Stimulated activated CD8-positive, alpha-beta memory T cell treated with anti-CD3 and anti-CD28 coated beads, Interleukin-2, amount 100 ng/mL, for 48 hours (primary cell): ENCODE measurements at regions not wholly inside any gene's neighbourhood (a gene's known extent, or its start where the extent isn't known, plus 50 kb on each side); places are given as distances from the start of the nearest gene placed in this dataset.

Source experiments
- DNase-seq, 2 donors: peaks; one replicate each; pipeline ENCODE4 v3.0.0-alpha.2; 2020; ENCODE audit warnings: low read depth in 2 of 2

DNA sequence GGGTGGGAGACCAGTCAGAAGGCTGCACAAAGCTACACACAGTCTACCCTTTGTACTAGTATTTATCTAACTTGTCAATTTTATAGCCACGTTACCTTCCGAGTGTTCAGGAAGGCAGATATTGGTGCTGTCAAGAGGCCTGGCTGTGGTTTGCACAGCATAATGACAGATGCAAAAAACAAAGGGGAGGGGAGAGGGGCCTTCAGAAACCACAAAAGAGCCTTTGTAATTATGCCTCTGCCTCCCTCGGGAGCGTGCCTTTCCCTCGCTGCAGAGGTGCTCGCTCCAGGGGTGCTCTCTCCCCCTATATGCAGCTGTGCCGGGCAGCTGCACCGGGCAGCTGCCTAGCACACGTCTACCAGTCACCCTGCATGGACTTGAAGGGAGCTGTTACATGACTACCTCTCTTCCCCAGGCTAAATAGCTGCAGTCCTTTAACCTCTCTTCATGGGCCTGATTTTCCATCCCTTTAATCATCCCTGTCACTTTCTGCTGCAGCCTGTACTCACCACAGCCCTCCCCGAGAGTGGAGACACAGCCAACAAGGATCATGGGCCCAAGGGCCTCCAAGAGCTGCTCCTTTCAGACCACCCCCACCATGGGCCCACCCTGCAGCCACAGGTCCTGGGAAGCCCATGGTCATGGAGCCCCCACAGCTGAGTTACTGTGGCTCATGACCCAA, 168.4 kb upstream of the PKDCC start:
- DNase-seq: no peak

DNA sequence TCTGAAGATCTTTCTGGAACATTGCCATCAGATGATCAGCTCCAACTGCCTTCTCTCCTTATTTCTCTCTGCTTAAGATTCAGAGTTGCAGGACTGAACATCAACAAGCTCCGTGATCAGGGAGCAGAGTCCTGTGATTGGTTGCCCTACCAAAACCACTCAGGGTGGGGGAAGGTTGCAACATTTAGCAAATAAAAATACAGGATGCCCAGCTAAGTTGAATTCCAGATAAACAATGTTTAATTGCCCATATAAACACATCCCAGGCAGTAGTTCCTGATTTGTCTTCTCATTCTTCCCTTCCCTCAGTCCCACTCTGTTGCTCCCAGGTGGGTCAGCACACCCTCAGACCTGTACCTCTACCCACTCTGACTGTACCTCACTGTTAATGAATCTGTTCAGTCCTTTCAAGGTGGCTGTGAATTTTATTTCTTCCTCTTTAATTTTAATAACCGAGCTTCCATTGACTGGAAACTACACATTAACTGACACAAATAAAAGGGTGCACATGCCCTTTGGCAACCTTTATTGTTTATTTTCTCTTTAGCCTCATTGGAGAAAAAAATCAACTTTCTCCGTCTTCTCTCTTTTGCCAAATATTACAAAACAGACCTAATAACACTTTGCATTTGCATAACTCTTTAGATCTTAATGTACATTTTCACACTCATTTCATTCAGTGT, 167.1 kb upstream of the PKDCC start:
- no peak for DNase-seq

DNA sequence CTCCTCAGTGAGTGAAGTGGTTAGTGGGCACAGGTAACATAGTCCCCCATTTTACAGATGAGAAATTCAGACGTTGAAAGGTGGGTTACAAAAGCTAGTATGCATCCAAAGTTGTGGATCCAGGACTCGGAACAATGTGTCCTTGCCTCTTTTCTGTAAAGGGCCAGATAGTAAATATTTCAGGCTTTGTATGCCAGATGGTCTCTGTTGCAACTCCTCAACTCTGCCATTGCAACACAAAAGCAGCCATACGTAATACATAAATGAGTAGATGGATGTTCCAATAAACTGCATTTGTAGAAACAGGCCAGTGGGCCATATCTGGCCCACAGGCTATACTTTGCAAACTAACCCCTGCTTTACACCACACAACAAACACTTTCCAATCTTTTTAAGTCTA, 166.6 kb upstream of the PKDCC start:
- no peak for DNase-seq

DNA sequence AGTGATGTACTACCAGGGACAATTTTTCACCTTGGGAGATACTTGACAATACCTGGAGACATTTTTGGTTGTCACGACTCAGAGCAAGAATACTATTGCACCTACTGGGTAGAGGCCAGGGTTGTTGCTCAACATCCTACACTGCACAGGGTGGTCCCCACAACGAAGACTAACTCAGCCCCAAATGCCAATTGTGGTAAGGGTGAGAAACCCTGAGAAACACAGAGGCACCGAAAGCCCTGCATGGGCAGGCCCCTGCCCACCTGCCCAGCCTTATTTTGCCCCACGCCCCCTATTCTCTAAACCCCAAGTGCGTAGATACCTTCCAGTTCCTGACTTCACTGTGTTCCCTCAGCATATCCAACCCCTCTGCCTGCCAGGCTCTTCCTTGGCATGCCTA, 163.1 kb upstream of the PKDCC start:
- DNase-seq: no peak

DNA sequence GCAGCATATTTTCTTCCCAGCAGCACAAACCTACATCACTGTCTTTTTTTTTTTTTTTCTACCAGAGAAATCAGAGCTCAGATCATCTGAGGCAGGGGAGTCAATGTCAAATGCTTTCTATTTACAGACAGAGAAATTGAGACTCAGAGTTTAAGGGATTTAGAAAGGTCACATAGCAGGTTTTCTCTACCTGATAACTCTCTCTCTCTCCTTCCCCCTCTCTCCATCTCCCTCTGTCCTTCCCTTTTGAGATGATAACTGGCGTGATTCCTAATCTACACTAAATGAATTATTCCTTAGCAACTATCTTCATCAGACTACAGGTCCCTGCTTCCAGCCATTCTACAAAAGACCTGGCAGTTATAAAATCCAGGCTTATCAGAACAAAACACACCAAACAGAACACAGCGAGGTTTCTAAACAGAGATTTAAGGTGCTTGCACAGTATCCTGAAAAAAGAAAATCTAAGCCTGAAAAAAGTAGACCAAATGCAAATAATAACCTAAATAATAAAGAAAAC, 161.6 kb upstream of the PKDCC start:
- DNase-seq: no peak

DNA sequence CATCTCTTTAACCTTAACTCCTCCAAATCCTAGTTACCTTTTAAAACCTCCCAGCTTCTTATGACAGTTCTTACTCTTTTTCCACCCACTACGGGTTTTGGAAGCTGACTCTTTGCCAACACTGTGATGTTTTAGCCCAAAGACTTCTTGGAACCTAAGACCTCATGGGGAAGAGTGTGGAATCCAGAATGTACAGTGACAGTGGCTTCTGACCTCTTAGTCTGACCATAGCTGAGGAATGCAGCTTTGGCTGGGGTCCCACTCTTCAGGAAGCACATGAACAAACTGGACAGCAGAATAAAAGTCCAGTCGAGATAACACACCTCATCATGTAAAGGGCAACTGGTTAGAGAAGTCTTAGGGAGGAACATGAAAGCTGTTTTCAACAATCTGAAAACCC, 161.1 kb upstream of the PKDCC start:
- no peak for DNase-seq

DNA sequence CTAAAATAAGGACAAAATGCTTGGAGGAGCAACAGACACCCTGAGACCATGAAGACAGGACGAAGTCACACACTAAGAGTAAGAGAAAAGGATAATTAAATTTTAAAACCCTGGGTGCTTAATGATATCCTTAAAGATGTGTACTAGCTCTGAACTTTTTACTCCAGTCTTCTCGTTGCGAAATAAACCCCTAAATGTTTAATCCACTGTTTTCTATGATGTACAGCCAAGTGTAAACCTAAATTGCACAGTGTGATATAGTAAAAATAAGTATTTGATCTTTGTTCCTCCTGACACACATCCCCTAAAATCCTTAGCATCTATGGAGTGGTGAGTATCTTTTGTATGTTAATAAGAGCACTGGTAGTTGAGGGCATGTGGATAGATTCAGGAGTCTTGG, 157.5 kb upstream of the PKDCC start:
- DNase-seq: no peak

DNA sequence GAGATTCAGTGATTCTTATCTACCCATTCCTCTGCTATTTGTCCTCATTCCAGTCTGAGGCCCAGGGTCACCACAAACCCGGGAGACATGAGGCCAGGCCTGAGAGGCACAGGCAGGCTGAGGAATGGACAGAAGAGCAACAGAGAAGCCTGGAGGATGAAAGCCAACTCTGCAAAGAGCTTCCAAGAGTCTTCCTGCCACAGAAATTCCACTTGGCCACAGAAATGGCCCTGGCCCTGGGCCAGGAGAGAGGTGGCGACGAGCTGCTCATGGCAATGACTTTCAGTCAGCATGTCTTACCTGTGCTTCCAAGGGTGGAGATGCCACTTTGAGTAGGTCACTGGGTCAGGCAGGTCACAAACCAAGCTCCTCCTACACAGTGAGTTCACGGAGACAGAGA, 155.3 kb upstream of the PKDCC start:
- DNase-seq: no peak

DNA sequence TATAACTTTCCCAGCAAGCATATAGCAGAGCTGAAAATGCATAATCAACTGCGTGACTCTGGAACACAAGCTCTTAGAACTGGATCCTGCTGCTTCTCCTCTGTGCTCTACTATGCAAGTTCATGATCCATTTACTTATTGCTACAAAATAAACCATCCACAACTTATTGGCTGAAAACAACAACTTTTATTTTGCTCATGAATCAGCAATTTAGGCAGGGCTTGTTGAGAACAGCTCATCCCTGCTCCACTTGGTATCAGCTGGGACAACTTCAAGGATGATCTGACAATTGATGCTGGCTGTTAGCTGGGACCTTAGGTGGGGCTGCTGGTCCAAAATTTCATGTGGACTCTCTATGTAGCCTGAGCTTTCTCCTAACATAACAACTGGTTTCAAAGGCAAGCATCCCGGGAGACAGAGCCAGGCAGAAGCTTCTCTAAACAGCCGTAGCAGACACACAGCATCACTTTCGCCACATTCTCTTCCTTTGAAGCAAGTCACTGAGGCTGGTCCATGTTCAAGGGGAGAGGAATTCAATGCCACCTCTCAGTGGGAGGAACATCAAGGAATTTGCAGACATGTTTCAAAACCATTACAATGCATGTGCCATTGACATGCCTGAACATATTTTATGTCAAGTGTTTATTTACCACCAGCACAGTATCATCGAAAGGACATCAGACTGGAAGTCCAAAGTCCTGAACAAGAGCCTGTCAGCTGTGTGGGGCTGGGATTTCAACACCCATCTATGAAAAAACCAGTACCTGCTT, 153.1 kb upstream of the PKDCC start:
- no peak for DNase-seq

DNA sequence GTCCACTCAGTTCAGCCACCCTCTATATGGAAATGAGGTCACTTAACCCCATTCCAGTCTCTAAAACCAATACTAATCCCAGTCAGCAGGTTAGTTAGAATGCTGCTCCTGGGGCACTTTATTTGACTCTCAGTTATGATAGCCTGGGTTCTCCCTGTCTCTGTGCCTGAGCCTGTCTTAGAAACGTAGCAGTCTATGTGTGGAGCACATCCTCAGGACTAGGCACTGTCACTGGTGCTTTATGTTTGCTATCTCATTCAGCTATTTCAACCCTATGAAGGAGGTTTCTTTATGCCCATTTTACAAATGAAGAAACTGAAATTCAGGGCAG, 152.5 kb upstream of the PKDCC start:
- DNase-seq: no peak

DNA sequence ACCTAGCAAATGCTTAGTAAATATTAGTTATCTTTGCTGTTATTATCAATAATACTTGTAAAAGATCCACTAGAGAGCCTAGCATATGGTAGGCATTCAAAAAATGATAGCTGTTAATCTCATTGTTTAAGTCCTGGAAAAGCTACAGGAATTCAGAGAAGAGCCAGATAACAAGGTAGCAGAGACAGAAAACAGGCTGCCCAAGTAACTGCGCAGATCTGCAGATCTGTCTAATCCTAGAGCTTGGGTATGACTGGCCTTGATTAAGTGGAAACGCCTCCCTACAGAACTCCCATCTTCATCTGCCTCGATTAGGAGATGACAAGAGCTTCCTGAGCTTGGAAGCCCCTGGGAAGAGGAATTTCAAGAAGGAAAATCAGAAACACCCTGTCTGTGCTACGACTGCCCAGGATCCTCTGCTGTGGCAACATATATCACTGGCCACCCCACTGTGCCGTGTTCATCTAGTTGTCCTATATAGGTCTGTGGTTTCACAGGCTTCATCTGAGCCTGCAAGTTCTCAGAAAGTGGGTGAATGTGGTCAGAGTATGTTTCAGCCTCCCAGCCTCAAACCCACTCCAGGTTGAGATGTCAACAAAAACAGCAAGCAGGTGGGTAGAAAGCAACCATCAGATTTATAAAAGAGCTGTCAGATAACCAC, 151.5 kb upstream of the PKDCC start:
- no peak for DNase-seq

DNA sequence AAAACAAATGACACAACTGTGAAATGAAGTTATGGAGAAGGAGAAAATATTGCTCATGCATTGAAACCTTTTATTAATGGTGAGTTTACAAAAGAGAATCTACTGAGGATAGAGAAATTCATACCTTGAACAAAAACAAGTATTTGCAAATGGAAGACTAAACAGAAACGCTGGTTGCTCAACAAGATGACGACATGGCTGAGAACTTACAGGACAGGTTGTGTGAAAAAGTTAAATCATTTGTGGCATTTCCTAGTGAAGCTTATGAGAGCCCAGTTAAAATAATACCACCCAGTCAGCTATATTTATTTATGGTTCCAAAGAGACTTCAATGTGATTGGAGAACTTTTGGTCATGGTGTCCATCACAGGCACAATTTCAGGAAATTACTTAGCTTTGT, 148.6 kb upstream of the PKDCC start:
- no peak for DNase-seq

DNA sequence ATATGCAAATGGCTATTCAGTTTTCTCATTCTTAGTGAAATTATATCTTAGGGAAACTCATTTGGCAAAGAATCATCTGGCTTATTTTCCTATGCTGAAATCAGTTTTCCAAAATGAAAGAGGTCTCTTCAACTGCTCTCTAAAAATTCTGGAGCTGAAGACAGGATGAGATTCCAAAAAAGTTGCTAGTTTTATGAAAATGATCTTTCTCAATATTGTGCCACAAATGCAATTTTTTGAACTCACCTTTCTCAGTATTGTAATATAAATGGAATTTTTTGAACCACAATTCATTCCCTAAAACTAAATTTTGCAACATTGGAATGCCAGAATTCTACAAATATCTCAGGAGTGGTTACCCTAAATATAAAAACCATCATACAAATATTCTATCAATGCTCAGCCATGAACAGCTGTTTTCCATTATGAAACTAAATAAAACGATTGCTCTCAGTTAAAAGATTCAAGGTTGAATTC, 147.7 kb upstream of the PKDCC start:
- DNase-seq: no peak

DNA sequence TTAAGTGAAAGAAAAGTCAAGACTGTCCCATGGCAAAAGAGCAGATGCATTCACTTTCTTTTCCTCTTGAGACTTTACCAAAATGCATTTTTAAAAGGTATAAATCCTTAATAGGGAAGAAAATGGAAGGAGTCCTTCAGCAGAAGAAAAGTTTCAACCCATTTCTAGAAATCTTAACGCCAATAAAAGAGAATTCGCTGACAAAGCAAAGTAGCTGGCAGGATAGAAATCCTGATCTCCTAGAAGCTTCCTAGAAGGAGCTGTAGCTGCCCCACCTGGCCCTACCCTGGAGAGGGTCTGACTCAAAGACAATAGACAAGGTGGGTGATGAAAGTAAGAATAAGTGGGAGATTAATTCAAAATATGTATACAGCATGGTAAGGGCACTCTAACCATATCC, 144.9 kb upstream of the PKDCC start:
- DNase-seq: no peak

DNA sequence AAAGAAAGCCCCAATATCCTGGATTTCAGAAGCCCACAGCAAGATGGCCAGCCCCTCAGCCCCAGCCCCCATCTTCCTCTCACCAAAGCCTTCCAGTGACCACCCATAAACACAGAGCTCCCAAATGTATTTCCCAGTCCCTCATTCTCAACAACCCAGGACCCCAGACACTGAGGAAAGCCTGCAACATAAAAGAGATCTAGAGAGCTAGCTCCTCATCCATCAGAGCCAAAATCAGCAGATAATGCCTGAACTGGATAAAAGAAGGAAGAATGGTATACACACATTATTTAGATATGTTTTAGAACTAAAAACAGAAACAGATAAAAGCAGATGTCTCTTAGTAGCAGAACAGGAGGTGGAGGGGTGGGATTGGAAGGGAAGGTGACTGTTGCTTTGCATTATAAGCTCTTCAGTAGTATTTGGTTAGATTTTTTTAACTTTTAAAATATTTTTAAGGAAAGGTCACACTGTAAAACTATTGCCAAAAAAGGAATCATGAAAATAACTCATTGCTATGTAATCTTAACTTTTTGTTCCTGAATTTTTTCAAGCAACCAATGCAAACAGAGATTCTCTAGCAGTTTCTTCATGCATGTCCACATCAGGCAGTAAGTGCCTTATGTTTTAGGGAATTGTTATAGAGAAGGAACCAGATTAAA, 144.2 kb upstream of the PKDCC start:
- DNase-seq: no peak

DNA sequence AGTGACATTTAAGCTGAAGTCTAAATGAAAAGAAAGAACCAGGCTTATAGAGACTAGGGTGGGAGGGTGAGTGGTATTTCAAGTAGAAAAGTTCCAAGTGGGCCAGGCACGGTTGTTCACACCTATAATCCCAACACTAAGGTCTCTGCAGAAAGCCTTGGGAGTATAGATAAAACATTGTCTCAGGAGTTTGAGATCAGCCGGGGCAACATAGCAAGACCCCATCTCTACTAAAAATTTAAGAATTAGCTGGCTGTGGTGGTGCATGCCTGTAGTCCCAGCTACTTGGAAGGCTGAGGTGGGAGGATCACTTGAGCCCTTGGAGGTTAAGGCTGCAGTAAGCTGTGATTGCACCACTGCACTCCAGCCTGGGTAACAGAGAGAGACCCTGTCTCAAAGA, 143.4 kb upstream of the PKDCC start:
- DNase-seq: no peak

DNA sequence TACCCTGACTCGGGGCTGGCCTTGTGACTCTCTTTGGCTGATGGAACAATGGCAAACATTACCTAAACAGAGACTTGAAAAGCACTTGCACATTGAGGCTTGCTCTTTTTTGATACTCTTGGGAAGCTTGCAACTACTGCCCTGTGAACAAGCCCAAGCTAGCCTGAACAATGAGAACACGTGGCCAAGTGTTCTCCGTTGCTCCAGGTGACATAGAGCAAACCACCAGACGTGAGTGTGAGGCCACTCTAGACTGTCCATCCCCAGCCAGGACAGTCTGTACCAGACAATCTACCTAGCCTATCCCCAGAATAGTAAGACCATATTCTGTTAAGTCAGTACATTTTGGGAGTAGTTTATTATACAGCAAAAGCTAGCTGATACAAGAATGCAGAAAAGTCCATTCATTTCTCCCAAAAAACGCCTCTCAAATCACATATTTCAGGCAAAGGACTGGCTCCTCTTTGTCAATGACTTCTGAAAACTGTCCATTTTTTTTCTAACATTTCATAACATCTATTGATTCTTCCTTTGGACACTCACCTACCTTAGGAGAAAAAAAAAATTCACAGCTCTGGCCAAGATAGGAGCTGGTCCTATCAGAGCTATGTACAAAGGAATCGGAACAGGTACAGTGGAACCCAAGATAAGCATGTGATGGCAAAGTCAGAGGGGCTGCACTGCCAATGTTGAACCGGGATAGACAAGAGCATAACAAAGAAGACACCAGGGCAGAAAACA, 142.1 kb upstream of the PKDCC start:
- no peak for DNase-seq

DNA sequence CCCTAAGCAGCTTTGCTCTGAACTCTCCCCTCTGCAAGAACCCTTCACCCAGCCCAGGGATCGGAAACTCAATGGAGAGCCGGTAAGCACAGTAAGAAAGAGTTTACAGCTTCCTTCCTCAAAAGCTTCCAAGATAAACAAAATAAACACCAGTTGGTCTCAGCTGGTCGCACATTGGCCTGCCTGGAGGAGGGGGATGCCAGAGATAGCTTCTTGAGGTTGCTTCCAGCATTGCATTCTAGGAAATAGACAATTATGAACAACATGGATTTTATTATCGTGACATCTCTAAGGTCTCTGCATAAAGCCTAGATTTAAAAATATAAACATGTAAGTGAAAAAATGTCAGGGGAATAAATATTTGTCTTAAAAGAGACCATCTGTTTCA, 141.5 kb upstream of the PKDCC start:
- DNase-seq: no peak

DNA sequence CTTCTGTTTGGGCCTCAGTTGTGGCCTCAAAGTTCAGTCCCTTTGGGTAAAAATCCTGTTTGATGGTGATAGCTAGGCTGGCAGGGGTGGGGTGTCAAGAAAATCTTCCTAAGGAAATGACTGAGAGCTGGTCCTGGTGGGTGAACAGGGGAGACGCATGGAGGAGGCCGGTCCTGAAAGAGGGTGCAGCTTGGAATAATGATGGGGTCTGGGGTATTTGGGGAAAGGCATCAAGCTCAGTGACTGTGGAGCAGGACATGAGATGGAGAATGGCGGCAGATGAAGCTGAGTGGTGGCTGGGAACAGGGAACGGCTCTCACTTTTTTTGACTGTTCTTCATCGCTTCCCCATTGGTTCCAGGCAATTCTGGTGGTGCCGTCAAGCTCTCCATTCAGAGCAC, 140.7 kb upstream of the PKDCC start:
- no peak for DNase-seq

DNA sequence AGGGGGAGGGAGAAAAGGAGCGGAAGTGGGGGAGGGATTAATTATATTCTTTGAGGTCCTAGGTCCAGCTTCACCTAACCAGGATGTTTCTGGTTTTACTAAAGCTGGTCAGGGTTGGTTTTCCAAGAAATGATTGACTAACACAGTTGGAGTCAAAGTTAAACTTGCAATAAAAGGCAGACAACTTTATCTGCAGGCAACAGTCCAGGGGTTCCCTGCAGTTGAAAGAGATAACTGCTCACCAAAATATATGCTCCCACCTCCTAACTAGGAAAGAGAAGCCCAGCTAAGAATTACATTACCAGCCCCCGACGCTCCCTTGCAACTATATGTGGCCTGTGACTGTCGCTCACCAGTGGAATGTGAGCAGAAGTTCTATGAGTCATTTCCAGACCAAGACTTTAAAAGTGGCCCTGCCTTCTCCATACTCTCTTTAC, 140.0 kb upstream of the PKDCC start:
- no peak for DNase-seq

DNA sequence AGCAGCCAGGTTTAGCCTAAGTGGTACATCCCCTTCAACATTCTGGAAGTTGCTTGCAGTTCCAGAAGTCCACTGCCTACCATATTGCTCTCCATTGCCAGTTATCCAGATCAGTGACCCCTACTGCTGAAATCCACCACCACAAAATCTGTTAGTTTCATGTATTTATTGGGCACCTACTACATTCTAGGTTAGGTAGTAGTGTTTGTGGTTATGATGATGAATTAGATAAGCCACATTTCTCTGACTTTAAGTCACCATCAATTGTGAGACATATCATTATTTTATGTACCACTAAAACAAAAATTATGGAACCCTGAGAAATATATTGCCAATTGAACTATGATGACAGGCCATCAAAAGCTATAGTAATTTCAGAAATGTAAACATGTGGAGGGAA, 139.5 kb upstream of the PKDCC start:
- no peak for DNase-seq
